Activated effector memory CD4-positive, alpha-beta T cell treated with anti-CD3 and anti-CD28 coated beads, Interleukin-2, amount 50 U/mL, for 16 hours (primary cell): ENCODE measurements at regions not wholly inside any gene's neighbourhood (a gene's known extent, or its start where the extent isn't known, plus 50 kb on each side); places are given as distances from the start of the nearest gene placed in this dataset.

Experiments
- DNase-seq: peaks from one replicate; pipeline ENCODE4 v3.0.0-alpha.2; 2020

DNA sequence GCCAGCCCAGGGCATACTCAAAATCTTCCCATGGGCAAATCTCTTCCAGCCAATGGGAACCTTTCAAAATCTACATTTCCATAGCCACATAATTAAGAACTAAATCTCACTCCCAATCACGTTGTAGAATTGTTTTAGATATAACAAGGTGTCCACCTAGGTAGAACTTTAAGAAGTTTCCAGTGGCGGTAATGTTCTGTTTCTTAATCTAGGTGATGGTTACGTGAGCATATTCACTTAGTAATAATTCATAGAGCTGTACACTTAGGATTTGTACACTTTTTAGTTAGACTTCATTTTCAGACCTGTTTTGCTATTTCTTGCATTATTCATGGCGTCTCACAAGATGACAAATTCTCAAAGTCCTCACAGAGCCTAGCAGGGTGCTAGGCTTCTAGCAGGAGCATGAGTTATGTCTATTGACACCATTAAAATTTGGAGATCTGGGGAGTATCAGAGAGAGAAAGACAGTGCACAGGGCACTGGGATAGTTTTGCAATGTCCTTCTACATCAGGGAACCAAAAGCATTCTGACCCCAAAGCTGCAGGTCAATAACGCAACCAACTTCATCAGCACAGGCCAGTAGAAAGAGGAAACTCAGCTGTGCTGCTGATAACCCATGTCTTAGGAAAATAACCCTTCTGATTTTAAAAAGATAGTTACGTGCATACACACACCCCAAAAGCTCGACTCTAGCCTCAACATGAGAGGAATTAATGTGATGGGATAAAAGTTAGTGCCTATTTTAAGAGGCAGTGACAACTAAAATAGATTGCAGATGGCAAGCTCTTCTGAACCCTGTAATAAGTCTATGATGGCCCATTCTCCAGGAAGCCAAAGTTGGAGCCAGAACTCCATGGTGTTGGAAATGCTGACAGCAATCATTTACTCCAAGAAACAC, 518.1 kb upstream of the JARID2 start:
- no peak for DNase-seq

DNA sequence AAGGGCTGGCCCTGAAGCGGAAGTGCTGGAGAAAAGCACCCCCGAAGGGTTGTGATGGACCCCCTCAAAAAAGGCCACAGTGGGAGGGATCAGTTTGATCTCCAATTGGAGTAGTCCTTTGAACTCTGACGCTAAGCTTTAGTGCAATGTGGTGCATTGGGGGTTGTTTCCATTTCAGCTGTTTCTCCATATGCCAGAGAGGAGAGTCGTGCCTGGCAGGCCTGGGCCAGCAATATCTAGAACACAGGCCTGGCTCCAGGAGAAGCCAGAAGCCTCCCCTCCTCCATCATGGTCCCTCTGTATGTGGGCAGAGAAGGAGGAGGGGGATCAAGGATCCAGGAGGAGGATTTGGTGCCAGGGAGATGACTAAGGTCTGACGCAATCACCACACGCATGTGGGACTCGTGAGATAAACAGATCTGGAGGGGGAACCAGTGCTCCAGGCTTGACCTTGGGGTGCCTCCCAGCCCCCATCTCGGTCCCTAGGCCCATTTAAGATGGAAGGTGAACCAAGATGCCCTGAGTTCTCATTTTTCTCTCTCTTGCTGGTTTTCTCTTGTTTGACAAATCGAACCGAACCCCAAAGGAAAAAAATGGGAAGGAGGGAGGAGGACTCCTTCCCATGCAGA, 517.4 kb upstream of the JARID2 start:
- DNase-seq: no peak

DNA sequence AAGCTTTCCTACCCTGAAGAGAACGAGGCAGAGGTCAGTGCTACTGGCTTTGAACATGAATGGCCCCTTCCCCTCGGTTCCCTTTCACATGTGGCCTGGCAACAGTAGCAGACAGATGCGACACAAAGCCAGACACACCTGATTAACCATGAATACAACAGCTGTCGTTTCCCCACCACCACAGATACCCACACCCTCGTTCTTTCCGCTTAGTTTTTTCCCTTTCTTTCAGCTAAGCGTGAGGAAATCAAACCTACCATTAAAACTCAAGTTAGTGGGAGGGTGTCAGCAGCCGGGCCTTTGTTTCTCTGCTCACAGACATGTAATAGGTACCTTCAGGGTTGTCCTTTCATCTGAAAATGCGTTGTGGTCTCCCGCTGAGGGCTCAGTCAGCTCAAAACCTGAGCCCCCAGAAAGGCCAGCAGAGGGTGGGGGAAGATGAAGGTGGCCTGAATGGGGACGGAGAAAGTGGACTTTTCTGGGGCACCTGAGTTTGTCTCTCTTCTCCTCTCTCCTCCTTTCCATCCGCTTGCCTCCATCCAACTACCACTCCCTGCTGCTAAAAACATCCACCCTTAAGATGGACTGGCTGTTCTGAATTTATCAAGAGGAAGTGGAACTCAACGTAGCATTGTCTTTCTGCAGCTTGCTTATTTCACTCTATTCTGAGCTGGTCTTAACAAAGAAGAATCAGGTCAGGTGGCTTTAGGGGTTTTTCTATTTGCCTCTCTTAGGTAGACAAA, 516.6 kb upstream of the JARID2 start:
- no peak for DNase-seq

DNA sequence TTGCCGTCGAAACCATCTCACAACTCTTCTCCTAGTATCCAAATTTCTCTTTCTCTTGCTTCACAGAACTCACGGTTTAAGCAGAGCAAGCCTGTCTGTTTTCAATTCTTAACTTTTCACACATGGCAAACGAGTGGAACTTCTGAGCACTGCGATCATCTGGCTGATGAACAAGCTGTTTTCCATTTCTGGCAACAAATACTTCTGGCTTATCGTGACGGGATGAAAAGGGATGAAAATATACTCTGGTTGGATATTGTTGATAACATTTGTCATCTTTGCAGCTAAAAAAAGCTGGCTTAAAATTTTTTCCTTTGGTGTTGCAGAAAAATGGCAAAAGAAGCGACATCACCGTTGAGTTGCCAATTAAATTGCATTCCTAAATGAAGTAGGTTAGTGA, 515.2 kb upstream of the JARID2 start:
- DNase-seq: no peak

DNA sequence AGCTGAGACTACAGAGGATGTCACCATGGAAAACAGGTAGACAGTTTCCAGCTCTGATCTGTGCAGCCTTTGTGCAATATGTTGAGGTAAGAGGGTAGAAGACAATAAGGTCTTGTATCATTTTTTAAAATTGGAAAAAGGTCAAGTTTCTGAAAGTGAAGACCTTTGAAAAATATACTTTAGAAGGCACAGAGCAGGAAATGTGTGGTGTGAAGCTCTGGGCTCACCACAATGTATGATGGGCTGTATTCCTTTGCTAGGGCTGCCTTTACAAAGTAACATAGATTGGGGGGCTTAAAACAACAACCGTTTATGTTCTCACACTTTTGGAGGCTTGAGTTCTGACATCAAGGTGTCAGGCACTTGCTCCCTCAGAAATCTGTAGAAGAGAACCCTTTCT, 514.3 kb upstream of the JARID2 start:
- no peak for DNase-seq

DNA sequence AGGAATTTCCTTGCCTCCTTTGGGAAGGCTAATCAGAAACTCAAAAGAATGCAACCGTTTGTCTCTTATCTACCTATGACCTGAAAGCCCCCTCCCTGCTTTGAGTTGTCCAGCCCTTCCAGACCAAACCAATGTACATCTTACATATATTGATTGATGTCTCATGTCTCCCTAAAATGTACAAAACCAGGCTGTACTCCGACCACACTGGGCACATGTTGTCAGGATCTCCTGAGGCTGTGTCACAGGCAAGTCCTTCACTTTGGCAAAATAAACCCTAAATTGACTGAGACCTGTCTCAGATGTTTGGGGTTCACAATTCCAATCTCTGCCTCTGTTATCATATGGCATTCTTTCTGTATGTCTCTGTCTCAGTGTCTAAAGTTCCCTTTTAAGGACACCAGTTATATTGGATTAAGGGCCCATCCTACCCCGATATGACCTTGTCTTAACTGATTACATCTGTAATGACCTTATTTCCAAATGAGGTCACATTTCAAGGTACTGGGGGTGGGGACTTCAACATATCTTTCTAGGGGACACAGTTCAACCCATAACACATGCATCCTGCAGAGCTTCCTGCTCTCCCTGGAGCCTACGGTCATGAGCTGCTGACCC, 513.5 kb upstream of the JARID2 start:
- no peak for DNase-seq

DNA sequence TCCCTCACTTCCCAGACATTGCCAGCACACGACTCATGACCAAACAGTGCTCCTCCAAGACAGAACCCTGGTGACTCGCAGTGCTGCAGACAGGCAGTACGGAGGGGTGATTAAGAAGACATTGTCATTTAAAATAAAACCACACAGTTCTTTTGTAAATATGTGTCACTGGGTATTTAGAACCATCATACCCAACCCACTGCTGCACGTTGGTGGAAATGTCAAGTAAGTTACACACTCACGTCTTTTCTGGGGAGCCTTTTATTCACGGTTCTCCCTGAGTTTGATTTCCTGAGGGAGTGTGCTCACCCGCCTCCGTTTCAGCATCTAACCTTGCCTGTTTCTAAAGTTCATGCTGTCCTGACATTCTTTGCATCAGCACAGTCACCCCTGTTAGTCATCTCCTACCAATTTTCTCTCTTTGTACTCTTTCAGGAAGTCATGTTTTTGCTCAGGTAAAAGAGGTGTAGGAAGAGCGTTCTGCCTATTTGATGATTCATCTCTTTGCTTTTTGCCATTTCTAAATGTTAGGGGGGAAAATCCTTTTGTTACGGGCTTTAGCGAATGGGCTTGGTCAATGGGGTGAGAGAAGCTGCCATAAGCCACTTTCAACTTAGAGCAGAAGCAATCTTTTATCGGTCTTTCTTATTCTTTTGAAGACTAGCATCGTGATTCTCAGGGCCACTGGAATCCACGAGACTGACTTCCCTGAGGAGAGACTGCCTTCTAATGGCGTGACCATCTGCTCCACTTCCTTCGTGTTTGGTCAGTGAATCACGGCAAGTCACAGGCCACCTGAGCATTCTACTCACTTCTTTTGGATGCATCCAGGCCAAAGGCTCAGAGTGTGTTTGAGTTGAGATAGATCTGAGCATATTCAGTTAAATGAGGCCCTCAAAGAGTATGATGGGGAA, 512.8 kb upstream of the JARID2 start:
- peak; percentile 82 for DNase-seq

DNA sequence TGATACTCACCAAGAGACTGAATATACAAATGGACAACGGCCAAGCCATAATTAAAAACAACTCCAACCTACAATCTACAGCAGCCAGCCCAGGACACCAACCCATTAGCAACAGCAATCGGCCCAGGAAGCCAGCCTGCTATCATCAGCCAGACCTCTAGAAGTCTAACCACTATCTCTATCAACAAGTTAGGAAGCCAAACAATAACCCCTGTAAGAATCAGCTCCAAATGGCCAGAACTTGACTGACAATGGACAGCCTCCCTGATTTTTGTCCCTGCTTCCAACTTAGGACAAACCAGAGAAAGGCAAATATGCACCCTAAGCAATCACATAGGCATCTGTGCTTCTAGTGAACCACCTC, 511.8 kb upstream of the JARID2 start:
- no peak for DNase-seq

DNA sequence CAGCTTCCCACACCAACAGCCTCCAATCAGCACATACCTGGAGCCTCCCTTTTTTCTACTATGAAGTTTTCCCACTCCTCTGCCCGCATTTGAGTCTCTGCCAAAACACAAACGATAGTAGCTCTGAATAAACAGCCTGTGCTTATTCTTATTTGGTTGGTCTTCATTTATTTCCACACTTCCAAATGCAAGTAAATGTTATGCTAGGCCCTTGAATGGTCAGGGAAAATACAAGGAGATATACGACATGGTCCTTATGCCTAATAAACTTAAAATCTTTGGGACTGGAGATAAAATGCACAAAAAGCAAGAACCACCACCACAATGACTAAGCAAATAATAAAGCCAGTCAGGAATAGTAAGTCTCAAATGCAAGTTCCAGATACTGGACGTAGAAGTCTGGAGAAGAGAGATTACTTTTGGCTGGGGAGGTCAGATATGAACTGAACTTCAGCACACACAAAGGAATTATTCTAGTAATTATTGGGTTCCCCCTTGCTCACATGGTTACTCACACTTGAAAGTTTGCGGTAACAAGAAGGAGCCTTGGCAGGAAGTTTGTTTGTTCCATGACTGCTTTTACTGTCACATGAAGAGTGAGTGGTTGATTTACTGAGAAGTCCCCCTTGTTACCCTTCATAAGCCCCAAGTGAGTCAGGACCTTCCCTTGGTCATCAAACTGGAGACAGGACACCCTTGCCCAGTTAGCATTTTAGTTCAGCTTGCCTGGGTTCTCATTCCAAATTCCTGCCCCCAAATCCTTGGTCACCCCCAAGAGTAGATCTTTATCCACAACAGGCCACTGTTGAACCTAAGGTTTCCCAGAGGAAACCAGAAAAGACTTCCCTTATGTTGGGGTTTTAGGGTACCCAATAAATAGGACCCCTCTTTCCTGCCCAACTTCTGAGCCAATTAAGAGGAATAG, 511.2 kb upstream of the JARID2 start:
- DNase-seq: no peak

DNA sequence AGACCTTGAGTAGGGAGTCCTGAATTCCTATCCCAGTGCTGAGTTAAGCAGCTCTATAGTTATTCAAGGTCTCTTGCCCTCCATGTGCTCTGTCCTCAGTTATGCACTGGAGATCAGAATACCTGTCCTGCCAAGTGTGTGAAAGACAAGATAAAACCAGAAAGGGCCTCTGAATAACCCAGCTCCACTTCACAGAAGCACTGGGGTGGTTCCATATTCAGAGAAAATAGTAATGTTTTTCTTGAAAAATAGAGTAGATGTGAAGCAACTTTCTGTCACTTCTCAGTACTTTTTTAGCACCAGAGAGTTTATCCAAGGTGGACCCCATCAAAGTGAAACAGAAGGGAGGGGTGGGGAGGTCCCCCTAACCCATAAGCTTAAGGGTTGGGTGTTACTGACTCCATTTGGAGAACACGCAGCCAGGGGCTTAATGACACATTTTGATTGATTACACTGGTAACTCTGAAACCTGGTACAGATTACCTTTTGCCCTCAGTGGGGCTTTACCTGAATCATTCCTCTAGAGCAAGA, 509.8 kb upstream of the JARID2 start:
- no peak for DNase-seq

DNA sequence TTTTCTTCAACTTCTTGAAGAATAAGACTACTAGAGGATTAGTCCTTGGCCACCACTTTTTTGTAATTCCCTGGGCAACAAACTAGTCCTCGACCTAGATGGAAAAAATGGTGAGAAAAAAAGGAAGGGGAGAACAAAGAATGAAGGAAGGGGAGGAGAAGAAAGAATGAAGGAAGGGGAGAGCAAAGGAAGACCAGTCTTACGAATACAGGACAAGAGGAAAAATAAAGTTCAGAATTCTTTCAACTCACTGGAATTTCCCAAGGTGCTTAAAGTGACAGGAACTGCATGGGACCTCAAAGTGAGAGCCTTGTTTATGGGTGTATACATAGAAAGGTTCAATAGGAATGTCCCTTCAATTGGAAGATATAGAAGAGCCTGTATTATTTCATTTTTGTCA, 509.3 kb upstream of the JARID2 start:
- DNase-seq: no peak

DNA sequence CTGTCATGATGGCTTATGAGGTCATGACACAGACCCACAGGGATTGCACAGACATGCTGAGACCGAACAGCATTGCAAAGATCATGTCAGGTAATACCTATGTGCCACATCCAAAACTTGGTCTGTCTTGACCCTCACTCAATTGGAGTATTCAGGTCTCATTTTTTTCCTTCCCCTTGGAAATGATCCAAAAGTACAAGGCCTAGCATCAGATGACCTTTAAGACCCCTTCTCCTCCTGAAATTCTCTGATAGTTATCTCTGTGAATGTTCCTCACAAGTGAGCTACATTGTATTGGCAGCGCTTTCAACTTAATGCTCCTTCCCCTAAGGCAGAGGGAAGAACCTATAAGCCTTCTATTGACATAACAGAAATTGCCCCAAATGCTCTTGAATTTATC, 507.4 kb upstream of the JARID2 start:
- DNase-seq: no peak

DNA sequence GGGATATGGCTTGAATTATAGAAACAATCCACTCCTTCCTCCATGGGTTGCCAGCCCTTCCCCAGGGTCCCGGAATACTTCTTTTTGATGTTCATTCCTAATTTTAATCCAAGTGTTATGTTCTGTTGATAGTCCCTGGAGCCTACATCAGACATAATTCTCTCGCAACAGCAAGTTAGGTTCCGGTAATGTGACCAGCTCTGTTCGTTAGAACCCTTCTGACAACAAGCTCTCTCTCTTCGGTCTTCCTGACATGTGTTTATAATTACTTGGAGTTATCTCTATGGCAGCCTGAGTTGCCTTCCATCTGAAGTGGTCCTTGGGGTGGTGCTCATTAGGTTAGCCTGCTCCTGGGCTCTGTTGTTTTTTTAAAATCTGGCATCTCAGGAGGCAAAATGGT, 506.9 kb upstream of the JARID2 start:
- DNase-seq: no peak

DNA sequence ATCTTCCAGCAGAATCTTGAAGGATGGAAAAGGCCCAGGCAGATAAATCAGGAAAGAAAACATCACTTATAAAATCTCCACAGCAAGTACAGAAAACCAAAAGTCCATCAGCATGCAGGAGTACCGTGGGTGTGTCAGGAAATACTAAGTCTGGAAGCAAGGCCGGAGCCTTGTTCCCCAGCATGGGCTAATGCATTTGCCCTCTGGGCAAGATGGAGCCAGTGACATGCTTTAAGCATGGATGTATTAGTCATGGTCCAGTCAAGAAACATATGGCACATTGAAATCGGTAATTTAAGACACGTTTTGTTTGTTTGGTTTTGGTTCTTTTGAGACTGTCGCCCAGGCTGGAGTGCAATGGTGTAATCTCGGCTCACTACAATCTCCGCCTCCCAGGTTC, 506.0 kb upstream of the JARID2 start:
- DNase-seq: no peak

DNA sequence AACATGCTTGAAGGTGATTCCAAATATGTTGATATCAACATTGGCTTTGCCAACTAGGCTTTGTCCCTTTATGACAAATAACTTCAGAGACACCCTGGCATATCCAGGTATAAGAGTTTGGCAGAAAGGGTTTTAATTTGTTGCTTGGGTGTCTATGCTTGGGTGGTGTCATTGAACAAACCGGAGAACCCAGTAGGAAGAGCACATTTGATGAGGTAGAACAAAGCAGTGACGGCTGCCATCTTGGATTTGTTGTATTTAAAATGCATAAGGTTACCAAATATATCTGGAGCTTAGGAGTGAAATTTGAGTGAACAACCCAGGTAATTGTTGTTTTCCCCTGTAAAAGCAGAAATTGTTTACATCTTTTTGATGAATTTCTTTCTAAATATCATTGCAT, 503.7 kb upstream of the JARID2 start:
- DNase-seq: no peak

DNA sequence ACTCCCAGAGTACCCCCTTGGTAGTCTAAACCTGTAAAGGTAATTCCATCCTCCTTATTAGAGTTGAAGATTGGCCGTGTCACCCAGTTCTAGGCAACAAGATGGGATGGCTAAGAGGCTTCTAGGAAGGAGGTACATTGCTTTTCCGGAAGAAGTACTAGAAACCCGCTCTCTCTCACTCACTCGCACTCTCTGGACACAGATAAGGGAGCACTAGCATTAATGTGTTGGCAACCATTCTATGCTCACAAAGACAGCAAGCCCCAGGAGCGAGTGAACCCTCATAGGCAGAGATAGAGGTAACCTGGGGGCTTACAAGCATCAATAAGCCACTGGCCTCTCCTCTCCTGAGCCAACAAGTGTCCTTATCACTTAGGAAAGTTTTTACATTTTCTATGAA, 503.2 kb upstream of the JARID2 start:
- no peak for DNase-seq

DNA sequence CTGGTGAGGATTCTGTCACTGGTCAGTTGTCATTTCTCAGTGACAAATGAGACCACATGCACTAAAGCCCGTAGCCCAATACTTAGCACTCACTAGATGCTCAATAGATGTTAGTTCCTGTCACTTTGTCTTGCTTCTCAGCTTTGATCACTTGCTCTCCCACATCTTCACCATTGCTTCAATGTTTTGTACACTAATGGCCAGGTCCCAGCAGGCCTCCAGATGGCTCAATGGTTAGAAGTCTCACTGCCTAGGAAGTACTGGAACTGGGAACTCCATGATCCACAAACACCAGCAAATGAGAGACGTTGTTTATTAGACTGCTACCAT, 502.8 kb upstream of the JARID2 start:
- no peak for DNase-seq

DNA sequence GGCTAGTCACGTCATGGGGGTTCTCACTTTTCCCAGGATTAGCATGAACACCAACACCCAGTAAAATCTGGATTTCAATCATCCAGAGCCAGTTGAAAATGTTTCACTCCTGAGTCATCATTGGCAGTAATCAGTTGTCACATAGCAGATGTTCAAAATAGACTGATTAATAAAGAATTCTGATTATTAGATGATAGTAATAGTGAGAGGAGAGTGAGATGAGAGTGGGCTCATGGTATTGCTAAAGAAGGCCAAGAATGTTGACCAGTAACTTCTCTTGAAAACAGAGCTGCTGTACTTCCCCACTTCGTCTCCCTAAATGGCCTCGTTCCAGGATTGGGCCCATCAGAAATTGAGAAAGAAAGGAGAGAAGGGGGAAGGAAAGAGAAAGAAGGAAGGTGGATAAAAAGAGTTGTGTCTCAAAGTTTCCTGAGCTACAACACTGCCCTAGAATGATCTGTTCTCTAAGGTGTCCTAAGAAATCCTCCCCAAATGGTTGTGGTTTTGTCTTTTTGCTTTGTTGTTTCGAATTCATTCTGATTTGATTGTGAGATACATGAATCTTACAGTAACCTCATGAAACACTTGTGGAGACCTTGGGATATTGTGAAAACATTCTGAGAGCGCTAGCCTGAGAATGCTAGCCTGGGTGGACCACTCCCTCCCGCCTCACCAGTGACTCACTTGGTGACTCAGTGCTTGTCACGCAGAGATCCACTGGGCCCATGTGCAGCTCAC, 502.2 kb upstream of the JARID2 start:
- DNase-seq: peak; percentile 92

DNA sequence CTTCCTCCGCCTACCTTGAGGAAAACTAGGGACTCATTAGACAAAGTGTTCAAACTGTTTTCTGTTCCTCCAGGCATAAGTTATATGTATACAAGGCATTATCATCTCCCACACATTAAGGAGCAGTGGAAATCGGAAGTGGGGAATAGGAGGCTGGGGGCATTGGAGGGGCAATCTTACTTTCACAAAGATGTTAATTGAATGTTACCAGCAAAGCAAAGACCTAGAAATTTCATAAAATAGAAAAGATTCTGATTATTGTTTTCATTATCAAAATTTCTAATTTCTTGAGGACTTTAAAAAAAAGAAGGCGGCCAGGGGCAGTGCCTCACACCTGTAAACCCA, 501.7 kb upstream of the JARID2 start:
- DNase-seq: no peak

DNA sequence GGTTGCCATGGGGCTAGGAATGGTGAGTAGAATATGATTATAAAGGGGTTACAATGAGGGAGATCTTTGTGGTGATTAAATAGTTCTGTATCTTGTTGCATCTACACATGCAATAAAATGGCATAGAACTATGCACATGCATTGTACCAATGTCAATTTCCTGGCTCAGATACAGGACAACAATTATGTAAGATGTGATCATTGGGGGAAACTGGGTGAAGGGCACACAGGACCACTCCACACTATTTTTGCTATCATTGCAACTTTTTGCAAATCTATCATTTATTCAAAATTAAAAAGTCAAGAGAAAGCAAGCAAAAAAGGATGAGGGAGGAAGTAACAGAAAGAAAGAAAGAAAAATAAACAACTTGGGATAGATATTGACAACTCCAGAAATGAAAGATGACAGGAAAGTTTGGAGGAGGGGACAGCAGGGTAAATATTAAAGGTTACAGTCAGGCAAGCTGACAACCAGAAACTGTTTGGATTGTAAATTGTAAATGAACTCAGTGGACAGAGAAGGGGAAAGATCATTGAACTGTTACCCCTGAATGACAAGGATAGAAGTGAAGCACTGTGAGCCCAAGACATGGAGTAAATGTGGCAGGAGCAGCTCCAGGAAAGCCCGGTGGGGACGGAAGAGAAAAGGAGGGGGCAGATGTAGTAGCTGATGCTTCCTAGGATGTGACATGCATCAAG, 499.6 kb upstream of the JARID2 start:
- DNase-seq: no peak
